GM12873 (cell line): ENCODE measurements at regions not wholly inside any gene's neighbourhood (a gene's known extent, or its start where the extent isn't known, plus 50 kb on each side); places are given as distances from the start of the nearest gene placed in this dataset.

Experiments
- TF ChIP-seq, protein P1 (sequence below): IDR thresholded peaks from 2 replicates; pipeline ENCODE4 v1.5.1; 2012; ENCODE audit warnings: low read depth, mild to moderate bottlenecking, moderate library complexity, low read length, control low read depth; ENCODE audit not compliant: insufficient read depth; ENCODE audit errors: missing control alignments

GRCh38 chr3:103342205-103342731 lies 907.5 kb downstream of the ZPLD1 start:
- TF ChIP-seq, protein P1, sequence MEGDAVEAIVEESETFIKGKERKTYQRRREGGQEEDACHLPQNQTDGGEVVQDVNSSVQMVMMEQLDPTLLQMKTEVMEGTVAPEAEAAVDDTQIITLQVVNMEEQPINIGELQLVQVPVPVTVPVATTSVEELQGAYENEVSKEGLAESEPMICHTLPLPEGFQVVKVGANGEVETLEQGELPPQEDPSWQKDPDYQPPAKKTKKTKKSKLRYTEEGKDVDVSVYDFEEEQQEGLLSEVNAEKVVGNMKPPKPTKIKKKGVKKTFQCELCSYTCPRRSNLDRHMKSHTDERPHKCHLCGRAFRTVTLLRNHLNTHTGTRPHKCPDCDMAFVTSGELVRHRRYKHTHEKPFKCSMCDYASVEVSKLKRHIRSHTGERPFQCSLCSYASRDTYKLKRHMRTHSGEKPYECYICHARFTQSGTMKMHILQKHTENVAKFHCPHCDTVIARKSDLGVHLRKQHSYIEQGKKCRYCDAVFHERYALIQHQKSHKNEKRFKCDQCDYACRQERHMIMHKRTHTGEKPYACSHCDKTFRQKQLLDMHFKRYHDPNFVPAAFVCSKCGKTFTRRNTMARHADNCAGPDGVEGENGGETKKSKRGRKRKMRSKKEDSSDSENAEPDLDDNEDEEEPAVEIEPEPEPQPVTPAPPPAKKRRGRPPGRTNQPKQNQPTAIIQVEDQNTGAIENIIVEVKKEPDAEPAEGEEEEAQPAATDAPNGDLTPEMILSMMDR: no peak

DNA sequence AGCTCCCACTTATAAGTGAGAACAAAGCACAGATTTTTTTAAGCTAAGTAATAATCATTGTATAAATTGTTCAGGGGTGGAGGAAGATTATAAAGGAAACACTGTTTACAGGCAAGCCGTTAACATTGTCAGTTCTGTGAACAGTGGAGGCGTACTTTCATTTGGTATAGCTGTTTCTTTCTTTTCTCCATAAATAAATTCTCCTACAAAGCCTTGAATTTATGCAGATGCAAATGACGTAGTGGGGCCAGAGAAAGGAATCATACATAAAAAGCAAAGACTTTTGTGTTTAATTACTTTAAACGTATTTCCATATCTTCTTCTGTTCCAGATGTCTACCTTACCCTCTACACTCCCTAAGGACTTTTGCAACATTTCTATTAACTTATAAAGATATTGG lies 914.9 kb downstream of the ZPLD1 start:
- TF ChIP-seq, protein P1: no peak

- TF ChIP-seq, protein P1: no peak
These were observed 930.7 kb downstream of the ZPLD1 start for GRCh38 chr3:103365467-103365866.

- TF ChIP-seq, protein P1: no peak
These were observed 932.7 kb downstream of the ZPLD1 start for GRCh38 chr3:103367481-103367880.

GRCh38 chr3:103371411-103371810 lies 936.6 kb downstream of the ZPLD1 start:
- TF ChIP-seq, protein P1: no peak

- TF ChIP-seq, protein P1: no peak
These were observed 937.2 kb downstream of the ZPLD1 start for GRCh38 chr3:103372031-103372430.

DNA sequence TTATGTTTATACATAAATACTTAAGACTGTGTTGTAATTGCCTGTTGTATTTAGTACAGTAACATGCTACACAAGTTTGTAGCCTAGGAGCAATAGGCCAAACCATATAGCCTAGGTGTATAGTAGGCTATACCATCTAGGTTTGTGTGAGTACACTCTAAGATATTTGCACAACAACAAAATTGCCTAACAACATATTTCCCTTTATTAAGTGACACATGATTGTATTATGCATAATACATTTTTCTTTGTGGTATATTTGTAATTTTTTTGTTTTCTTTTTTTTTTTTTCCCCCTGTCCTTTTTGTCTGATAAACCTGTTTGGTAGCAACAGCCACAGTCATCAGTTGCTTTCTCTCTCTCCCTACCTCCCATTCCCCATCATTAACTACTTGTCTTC lies 945.6 kb downstream of the ZPLD1 start:
- TF ChIP-seq, protein P1: no peak
